Lung (tissue), 11 donors: ENCODE measurements at regions not wholly inside any gene's neighbourhood (a gene's known extent, or its start where the extent isn't known, plus 50 kb on each side); places are given as distances from the start of the nearest gene placed in this dataset.
A peak's percentile ranks its signal among the peaks of the same experiment; 100 is the strongest.

Experiments
- ATAC-seq: fragments of 200-7000 bp; cut with Tn5 transposase; one replicate; pipeline ENCODE4 v1.9.1; 2020; ENCODE audit warnings: moderate number of reproducible peaks; ENCODE audit not compliant: insufficient read depth, low FRiP score
- DNase-seq, 3 donors: peaks; one replicate each; pipeline ENCODE4 v3.0.0-alpha.2; 2013 to 2017
- H3K27ac ChIP-seq, 2 donors: one replicate each; pipeline ENCODE4 v1.5.1; 2013; ENCODE audit warnings: mild to moderate bottlenecking in 2 of 2, moderate library complexity in 2 of 2, control low read depth in 1 of 2, inconsistent platforms in 1 of 2, low read depth in 1 of 2, low read length in 1 of 2
- H3K27me3 ChIP-seq, 3 donors: one replicate each; pipeline ENCODE4 v1.5.1; 2013; ENCODE audit warnings: low read length in 2 of 3; ENCODE audit not compliant: control insufficient read depth in 3 of 3, insufficient read depth in 3 of 3
- H3K36me3 ChIP-seq, 4 donors: one replicate each; pipeline ENCODE4 v1.5.1; 2013; ENCODE audit warnings: low read length in 4 of 4, mild to moderate bottlenecking in 1 of 4, moderate library complexity in 1 of 4; ENCODE audit not compliant: control insufficient read depth in 4 of 4, insufficient read depth in 4 of 4
- H3K4me1 ChIP-seq, 5 donors: one replicate each; pipeline ENCODE4 v1.5.1; 2013; ENCODE audit warnings: low read length in 5 of 5, mild to moderate bottlenecking in 2 of 5, moderate library complexity in 1 of 5; ENCODE audit not compliant: control insufficient read depth in 5 of 5, insufficient read depth in 5 of 5
- H3K4me3 ChIP-seq: one replicate; pipeline ENCODE4 v1.5.1; 2013; ENCODE audit warnings: mild to moderate bottlenecking, control low read depth, moderate library complexity
- H3K9ac ChIP-seq, 2 donors: one replicate each; pipeline ENCODE4 v1.5.1; 2013; ENCODE audit warnings: low read length in 2 of 2, control low read depth in 1 of 2; ENCODE audit not compliant: insufficient read depth in 1 of 2
- H3K9me3 ChIP-seq, 4 donors: one replicate each; pipeline ENCODE4 v1.5.1; 2013; ENCODE audit warnings: low read length in 3 of 4, mild to moderate bottlenecking in 1 of 4, moderate library complexity in 1 of 4; ENCODE audit not compliant: control insufficient read depth in 4 of 4, insufficient read depth in 3 of 4
- CTCF ChIP-seq: IDR thresholded peaks from 2 replicates; pipeline ENCODE4 v1.5.1; 2012; ENCODE audit warnings: mild to moderate bottlenecking; ENCODE audit errors: control extremely low read depth, extremely low read depth
- WGBS, 2 donors: extraction: QIAGEN DNeasy Blood & Tissue Kit; methylation state at CpG; one replicate each; pipeline ENCODE4 v1.1.7; 2013; 5-methylcytosine and 5-hydroxymethylcytosine counted together
- donor health status: control.
- donor health status: control.
- donor health status: Bipolar disorder and iron deficiency.
- donor health status: healthy.
- donor health status: DM: yes; HTN: yes; CAD: no.

GRCh38 chr20:50428097-50428828, 81.9 kb upstream of the PTPN1 start:
- no peak for TF ChIP-seq CTCF
- 81 to 92% methylated on average over 6 of the region's 6 CpGs for WGBS, 2 donors
- Histone ChIP-seq H3K36me3 (no peaks in the 10 kb centered on the region), H3K9ac (peak overlapping the region in 1 of 2 donors; percentile 55), H3K9me3 (peaks cover 0 to 2% (median 0%) of the 10 kb centered on the region in 4 donors), H3K27ac (no peak overlapping the region), H3K4me1 (peaks cover 5 to 30% (median 19%) of the 10 kb centered on the region in 5 donors), H3K4me3 (no peak overlapping the region), H3K27me3 (no peaks in the 10 kb centered on the region)
- DNase-seq (no peak), ATAC-seq (no peak)

GRCh38 chr20:50429412-50429811, 80.8 kb upstream of the PTPN1 start:
- Histone ChIP-seq H3K9ac (no peak overlapping the region), H3K4me1 (peaks cover 5 to 40% (median 21%) of the 10 kb centered on the region in 5 donors), H3K27me3 (no peaks in the 10 kb centered on the region), H3K27ac (no peak overlapping the region), H3K4me3 (no peak overlapping the region), H3K36me3 (no peaks in the 10 kb centered on the region), H3K9me3 (peaks cover 0 to 2% (median 0%) of the 10 kb centered on the region in 4 donors)
- ATAC-seq (no peak), DNase-seq (no peak)
- no peak for TF ChIP-seq CTCF
- WGBS, 2 donors = 82 to 89% methylated on average over 5 of the region's 5 CpGs

DNA sequence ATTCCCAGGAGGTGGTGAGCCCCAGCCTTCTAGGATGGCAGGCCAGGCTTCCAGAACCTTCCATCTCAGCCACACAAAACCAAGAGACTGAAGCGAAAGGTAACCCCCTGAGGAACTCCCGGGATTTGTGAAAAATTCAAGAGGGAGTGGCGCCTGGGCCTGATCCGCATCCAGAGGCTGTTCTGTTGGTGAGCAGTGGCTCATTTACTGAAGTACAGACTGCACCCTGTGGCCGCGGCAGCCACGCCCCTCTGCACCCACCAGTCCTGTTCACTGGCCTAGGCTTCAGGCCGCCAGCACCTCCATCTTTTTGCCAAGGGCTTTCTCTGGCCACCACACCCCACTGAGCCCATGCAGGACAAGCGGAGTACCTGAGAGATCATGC, 79.1 kb upstream of the PTPN1 start:
- no peaks in the 10 kb centered on the region for H3K36me3 ChIP-seq
- peaks cover 5 to 42% (median 23%) of the 10 kb centered on the region in 5 donors for H3K4me1 ChIP-seq
- no peak for TF ChIP-seq CTCF
- ATAC-seq (no peak), DNase-seq (no peak)
- WGBS, 2 donors = 80 to 92% methylated on average over 9 of the region's 9 CpGs
- H3K9ac ChIP-seq = no peak overlapping the region
- H3K9me3 ChIP-seq = no peaks in the 10 kb centered on the region
- no peak overlapping the region for H3K27ac ChIP-seq
- no peaks in the 10 kb centered on the region for H3K27me3 ChIP-seq
- no peak overlapping the region for H3K4me3 ChIP-seq
